ENCODE measurements at regions not wholly inside any gene's neighbourhood (a gene's known extent, or its start where the extent isn't known, plus 50 kb on each side); places are given as distances from the start of the nearest gene placed in this dataset.

- no peaks in the 10 kb centered on the region for H3K27me3 Mint-ChIP-seq (ENCODE audit: low read depth, unreplicated experiment)
These were observed 1144.7 kb upstream of the PIK3C3 start for GRCh38 chr18:40810372-40810771.

GRCh38 chr18:40789286-40789685 lies 1165.7 kb upstream of the PIK3C3 start:
- no peak overlapping the region for H3K27ac Mint-ChIP-seq (ENCODE audit: unreplicated experiment)
- H3K4me3 ChIP-seq (ENCODE audit: insufficient read depth, low read depth, low read length) = no peak overlapping the region
- no peak overlapping the region for H3K4me2 ChIP-seq (ENCODE audit: low read length)
- no peak overlapping the region for H3K9ac ChIP-seq (ENCODE audit: low read length)
- FAIRE-seq (no peak), DNase-seq (ENCODE audit: low read depth) (no peak)
- H3K27ac ChIP-seq (ENCODE audit: low read depth, low read length) = no peak overlapping the region
- no peaks in the 10 kb centered on the region for H3K27me3 Mint-ChIP-seq (ENCODE audit: low read depth, unreplicated experiment)
- no peaks in the 10 kb centered on the region for H4K20me1 ChIP-seq (ENCODE audit: insufficient read depth, low read length)
- H2AFZ ChIP-seq (ENCODE audit: low read depth, low read length) = no peak overlapping the region
- no peak overlapping the region for H3K4me3 Mint-ChIP-seq (ENCODE audit: unreplicated experiment)
- no peaks in the 10 kb centered on the region for H3K9me3 ChIP-seq (ENCODE audit: insufficient read depth, low read depth, low read length)
- H3K36me3 ChIP-seq (ENCODE audit: insufficient read depth, low read length) = no peaks in the 10 kb centered on the region
- no peaks in the 10 kb centered on the region for H3K79me2 ChIP-seq (ENCODE audit: insufficient read depth, low read length)
- H3K27me3 ChIP-seq (ENCODE audit: insufficient read depth, low read length) = no peaks in the 10 kb centered on the region
- peaks cover 2% of the 10 kb centered on the region for H3K9me3 Mint-ChIP-seq (ENCODE audit: unreplicated experiment)
- TF ChIP-seq EZH2 (IDR thresholded peaks at IDR 0.05; ENCODE audit: insufficient read depth, low read length) (no peak), CTCF (IDR thresholded peaks at IDR 0.05; ENCODE audit: insufficient read depth, low read depth, low read length) (no peak)
- no peaks in the 10 kb centered on the region for H3K4me1 ChIP-seq (ENCODE audit: insufficient read depth, low read length)
- H3K4me1 Mint-ChIP-seq (ENCODE audit: low read depth, unreplicated experiment) = no peaks in the 10 kb centered on the region
- H3K36me3 Mint-ChIP-seq (ENCODE audit: low read depth, unreplicated experiment) = no peaks in the 10 kb centered on the region

More at GRCh38 chr18:40810372-40810771, 1144.7 kb upstream of the PIK3C3 start:
- no peak overlapping the region for H2AFZ ChIP-seq (ENCODE audit: low read depth, low read length)
- Mint-ChIP-seq H3K27ac (ENCODE audit: unreplicated experiment) (peak overlapping the region; percentile 13), H3K4me3 (ENCODE audit: unreplicated experiment) (no peak overlapping the region), H3K36me3 (ENCODE audit: low read depth, unreplicated experiment) (no peaks in the 10 kb centered on the region), H3K4me1 (ENCODE audit: low read depth, unreplicated experiment) (peaks cover 19% of the 10 kb centered on the region), H3K9me3 (ENCODE audit: unreplicated experiment) (no peaks in the 10 kb centered on the region)
- H3K4me3 ChIP-seq (ENCODE audit: insufficient read depth, low read depth, low read length) = no peak overlapping the region
- H3K9ac ChIP-seq (ENCODE audit: low read length) = no peak overlapping the region
- no peaks in the 10 kb centered on the region for H3K4me1 ChIP-seq (ENCODE audit: insufficient read depth, low read length)
- H4K20me1 ChIP-seq (ENCODE audit: insufficient read depth, low read length) = no peaks in the 10 kb centered on the region
- no peak overlapping the region for H3K4me2 ChIP-seq (ENCODE audit: low read length)
- H3K36me3 ChIP-seq (ENCODE audit: insufficient read depth, low read length) = no peaks in the 10 kb centered on the region
- no peak overlapping the region for H3K27ac ChIP-seq (ENCODE audit: low read depth, low read length)
- no peak for DNase-seq (ENCODE audit: low read depth)
- no peak for FAIRE-seq
- no peaks in the 10 kb centered on the region for H3K9me3 ChIP-seq (ENCODE audit: insufficient read depth, low read depth, low read length)
- H3K27me3 ChIP-seq (ENCODE audit: insufficient read depth, low read length) = no peaks in the 10 kb centered on the region
- H3K79me2 ChIP-seq (ENCODE audit: insufficient read depth, low read length) = no peaks in the 10 kb centered on the region
- no peak for TF ChIP-seq CTCF (IDR thresholded peaks at IDR 0.05; ENCODE audit: insufficient read depth, low read depth, low read length)
- no peak for TF ChIP-seq EZH2 (IDR thresholded peaks at IDR 0.05; ENCODE audit: insufficient read depth, low read length)

- H3K9ac ChIP-seq (ENCODE audit: low read length) = no peak overlapping the region
- H4K20me1 ChIP-seq (ENCODE audit: insufficient read depth, low read length) = no peaks in the 10 kb centered on the region
- no peak overlapping the region for H3K4me3 ChIP-seq (ENCODE audit: insufficient read depth, low read depth, low read length)
- no peak overlapping the region for H2AFZ ChIP-seq (ENCODE audit: low read depth, low read length)
- H3K4me2 ChIP-seq (ENCODE audit: low read length) = no peak overlapping the region
- TF ChIP-seq CTCF (IDR thresholded peaks at IDR 0.05; ENCODE audit: insufficient read depth, low read depth, low read length) (no peak), EZH2 (IDR thresholded peaks at IDR 0.05; ENCODE audit: insufficient read depth, low read length) (no peak)
- H3K79me2 ChIP-seq (ENCODE audit: insufficient read depth, low read length) = no peaks in the 10 kb centered on the region
- DNase-seq (ENCODE audit: low read depth) (no peak), FAIRE-seq (no peak)
- Mint-ChIP-seq H3K27ac (ENCODE audit: unreplicated experiment) (no peak overlapping the region), H3K9me3 (ENCODE audit: unreplicated experiment) (no peaks in the 10 kb centered on the region), H3K36me3 (ENCODE audit: low read depth, unreplicated experiment) (no peaks in the 10 kb centered on the region), H3K27me3 (ENCODE audit: low read depth, unreplicated experiment) (no peaks in the 10 kb centered on the region), H3K4me3 (ENCODE audit: unreplicated experiment) (no peak overlapping the region), H3K4me1 (ENCODE audit: low read depth, unreplicated experiment) (no peaks in the 10 kb centered on the region)
- H3K36me3 ChIP-seq (ENCODE audit: insufficient read depth, low read length) = no peaks in the 10 kb centered on the region
- no peaks in the 10 kb centered on the region for H3K27me3 ChIP-seq (ENCODE audit: insufficient read depth, low read length)
- H3K4me1 ChIP-seq (ENCODE audit: insufficient read depth, low read length) = no peaks in the 10 kb centered on the region
- H3K27ac ChIP-seq (ENCODE audit: low read depth, low read length) = no peak overlapping the region
- H3K9me3 ChIP-seq (ENCODE audit: insufficient read depth, low read depth, low read length) = no peaks in the 10 kb centered on the region
These were observed 1172.4 kb upstream of the PIK3C3 start for GRCh38 chr18:40782453-40783130.
